ENCODE measurements at regions not wholly inside any gene's neighbourhood (a gene's known extent, or its start where the extent isn't known, plus 50 kb on each side); places are given as distances from the start of the nearest gene placed in this dataset.
"Not testable (repeated sequence)": the region's sequence is repeated elsewhere in the genome, so short reads cannot be mapped to it uniquely, and the experiment has no call there.

GRCh38 chr4:11860996-11861395 is 432.3 kb upstream of the HS3ST1 start:
- no peak for DNase-seq (ENCODE audit: low read depth)

GRCh38 chr4:11857881-11858280 is 429.2 kb upstream of the HS3ST1 start:
- DNase-seq (ENCODE audit: low read depth), result no peak

- DNase-seq (ENCODE audit: low read depth), result no peak
Observed at GRCh38 chr4:11847167-11847566, 418.5 kb upstream of the HS3ST1 start.

- no peak for DNase-seq (ENCODE audit: low read depth)
Observed at GRCh38 chr4:11843927-11844326, 415.2 kb upstream of the HS3ST1 start.

- DNase-seq (ENCODE audit: low read depth), result no peak
Observed at GRCh38 chr4:11843340-11843739, 414.6 kb upstream of the HS3ST1 start.

GRCh38 chr4:11842620-11843263 is 414.0 kb upstream of the HS3ST1 start:
- no peak for DNase-seq (ENCODE audit: low read depth)

GRCh38 chr4:11839889-11840288 is 411.2 kb upstream of the HS3ST1 start:
- DNase-seq (ENCODE audit: low read depth), result no peak

GRCh38 chr4:11831739-11832138 is 403.0 kb upstream of the HS3ST1 start:
- no peak for DNase-seq (ENCODE audit: low read depth)

- DNase-seq (ENCODE audit: low read depth), result no peak
Observed at GRCh38 chr4:11824566-11824965, 395.9 kb upstream of the HS3ST1 start.

- DNase-seq (ENCODE audit: low read depth), result no peak
Observed at GRCh38 chr4:11821772-11822430, 393.2 kb upstream of the HS3ST1 start.

- DNase-seq (ENCODE audit: low read depth), result no peak
Observed at GRCh38 chr4:11817088-11817487, 388.4 kb upstream of the HS3ST1 start.

GRCh38 chr4:11814758-11815157 is 386.1 kb upstream of the HS3ST1 start:
- no peak for DNase-seq (ENCODE audit: low read depth)

GRCh38 chr4:11813951-11814446 is 385.3 kb upstream of the HS3ST1 start:
- no peak for DNase-seq (ENCODE audit: low read depth)

- DNase-seq (ENCODE audit: low read depth), result not testable (repeated sequence)
Observed at GRCh38 chr4:11811521-11811920, 382.8 kb upstream of the HS3ST1 start.

GRCh38 chr4:11805842-11806241 is 377.1 kb upstream of the HS3ST1 start:
- peak; percentile 3 for DNase-seq (ENCODE audit: low read depth)

- DNase-seq (ENCODE audit: low read depth), result no peak
Observed at GRCh38 chr4:11801466-11802446, 373.1 kb upstream of the HS3ST1 start.

- DNase-seq (ENCODE audit: low read depth), result no peak
Observed at GRCh38 chr4:11799196-11799595, 370.5 kb upstream of the HS3ST1 start.

GRCh38 chr4:11791797-11792196 is 363.1 kb upstream of the HS3ST1 start:
- no peak for DNase-seq (ENCODE audit: low read depth)

GRCh38 chr4:11790230-11790629 is 361.5 kb upstream of the HS3ST1 start:
- no peak for DNase-seq (ENCODE audit: low read depth)

GRCh38 chr4:11783588-11783987 is 354.9 kb upstream of the HS3ST1 start:
- no peak for DNase-seq (ENCODE audit: low read depth)

GRCh38 chr4:11782859-11783258 is 354.2 kb upstream of the HS3ST1 start:
- DNase-seq (ENCODE audit: low read depth), result no peak

GRCh38 chr4:11777447-11777846 is 348.8 kb upstream of the HS3ST1 start:
- no peak for DNase-seq (ENCODE audit: low read depth)
